Stomach (tissue), 8 donors: ENCODE measurements at regions not wholly inside any gene's neighbourhood (a gene's known extent, or its start where the extent isn't known, plus 50 kb on each side); places are given as distances from the start of the nearest gene placed in this dataset.

ENCODE experiments used
- DNase-seq, 2 donors: peaks; one replicate each; pipeline versions ENCODE4 v3.0.0 to v3.0.0-alpha.2; 2013 to 2019
- H3K27ac ChIP-seq, 5 donors: fragments of 200-600 bp in 4 of 5; sonication (generic) in 4 of 5; one replicate each; pipeline ENCODE4 v1.5.1; 2013 to 2019; ENCODE audit warnings: mild to moderate bottlenecking in 1 of 5, moderate library complexity in 1 of 5
- H3K27me3 ChIP-seq, 3 donors: fragments of 200-600 bp; sonication (generic); one replicate each; pipeline ENCODE4 v1.5.1; 2017 to 2019; ENCODE audit warnings: mixed run types in 1 of 3
- H3K36me3 ChIP-seq, 4 donors: fragments of 200-600 bp; sonication (generic); 1 replicate in 3 of 4; 2 replicates in 1 of 4; pipeline ENCODE4 v1.5.1; 2016 to 2019
- H3K4me1 ChIP-seq, 4 donors: fragments of 200-600 bp; sonication (generic); one replicate each; pipeline ENCODE4 v1.5.1; 2016 to 2019
- H3K4me3 ChIP-seq, 4 donors: fragments of 200-600 bp; sonication (generic) in 3 of 4; one replicate each; pipeline ENCODE4 v1.5.1; 2016 to 2019; ENCODE audit warnings: mild to moderate bottlenecking in 1 of 4
- H3K9me3 ChIP-seq, 4 donors: fragments of 200-600 bp; sonication (generic); one replicate each; pipeline ENCODE4 v1.5.1; 2016 to 2019
- EP300 ChIP-seq: sonication (generic); formaldehyde crosslinking; IDR thresholded peaks from one replicate; pipeline ENCODE4 v1.6.1; 2017; ENCODE audit warnings: antibody characterized with exemption
- POLR2A ChIP-seq, 4 donors: fragments of 450-650 bp; IDR thresholded peaks; one replicate each; pipeline ENCODE4 v1.6.1; 2016; ENCODE audit warnings: antibody characterized with exemption in 4 of 4, control low read depth in 2 of 4, mild to moderate bottlenecking in 1 of 4, moderate library complexity in 1 of 4
- POLR2AphosphoS5 ChIP-seq, 3 donors: sonication (generic); formaldehyde crosslinking; IDR thresholded peaks; one replicate each; pipeline ENCODE4 v1.6.1; 2016; ENCODE audit warnings: antibody characterized with exemption in 3 of 3
- WGBS, 5 donors: extraction: QIAGEN DNeasy Blood & Tissue Kit in 3 of 5; methylation state at CpG; one replicate each; pipeline versions ENCODE4 v1.1.5 to v1.1.7; 2013 to 2018; 5-methylcytosine and 5-hydroxymethylcytosine counted together
- intact Hi-C: fragments of 100-400 bp; cut with DNase I; formaldehyde crosslinking; loops from one replicate; pipeline ENCODE4 v1.15.1; 2023; ENCODE audit warnings: low total_unique reads
- TF ChIP-seq, protein P1 (sequence below), 7 experiments: fragments of 450-650 bp in 4 of 7; fragments of 200-600 bp in 3 of 7; sonication (generic) in 3 of 7; IDR thresholded peaks; one replicate each; pipeline ENCODE4 v1.5.1; 2016 to 2019; ENCODE audit warnings: antibody characterized with exemption in 7 of 7, control low read depth in 2 of 7, mild to moderate bottlenecking in 1 of 7
- donor health status: healthy with polysubstance abuse.
- donor health status: Bipolar disorder and iron deficiency.
- donor health status: healthy.

DNA sequence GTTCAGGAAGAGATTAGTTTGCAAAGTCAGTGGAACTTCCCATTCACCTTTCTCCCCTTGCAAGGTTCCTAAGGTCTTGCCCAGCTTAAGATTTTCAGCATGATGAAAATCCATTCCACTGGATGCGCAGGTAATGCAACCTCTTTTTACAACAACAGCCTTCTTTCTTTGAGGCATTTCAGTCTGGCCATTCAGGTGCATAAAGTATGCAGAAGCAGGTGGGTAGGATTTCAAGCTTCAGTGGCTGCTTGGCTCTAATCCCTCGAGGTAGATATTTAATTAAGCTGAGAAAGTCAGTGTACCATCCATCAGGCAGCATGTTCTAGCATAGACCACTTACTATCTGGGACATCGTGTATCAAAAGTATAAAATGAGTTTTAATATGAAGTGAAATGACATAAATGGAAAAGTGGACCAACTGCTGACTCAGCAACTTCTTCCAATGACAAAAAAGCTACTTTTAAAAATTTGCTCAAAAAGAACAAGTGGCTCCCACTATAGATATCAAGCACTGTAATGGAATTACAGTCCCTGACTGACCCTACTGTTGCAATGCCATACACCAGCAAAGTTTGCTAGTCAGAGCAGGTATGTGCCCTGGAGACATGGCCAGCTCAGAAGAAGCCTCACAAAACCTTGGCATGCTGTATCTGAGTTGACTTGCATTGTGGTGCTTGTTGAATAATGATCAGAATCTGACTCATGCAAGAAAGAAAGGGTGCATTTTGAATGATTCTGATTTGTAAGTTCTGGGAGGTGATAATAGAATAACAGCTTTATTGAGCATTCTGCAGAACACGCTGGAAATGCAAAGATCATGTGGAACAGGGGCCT lies 459.9 kb upstream of the MCTP2 start:
- Histone ChIP-seq H3K4me1 (no peaks in the 10 kb centered on the region), H3K9me3 (no peaks in the 10 kb centered on the region), H3K4me3 (no peak overlapping the region), H3K27me3 (peaks cover 0 to 3% (median 0%) of the 10 kb centered on the region in 3 donors), H3K27ac (no peak overlapping the region), H3K36me3 (no peaks in the 10 kb centered on the region)
- 73 to 78% (median 74%) methylated on average over 4 of the region's 4 CpGs for WGBS, 5 donors
- no peak for TF ChIP-seq POLR2AphosphoS5 (IDR thresholded peaks at IDR 0.05)
- no peak for DNase-seq
- intact Hi-C loops = no loop called here

DNA sequence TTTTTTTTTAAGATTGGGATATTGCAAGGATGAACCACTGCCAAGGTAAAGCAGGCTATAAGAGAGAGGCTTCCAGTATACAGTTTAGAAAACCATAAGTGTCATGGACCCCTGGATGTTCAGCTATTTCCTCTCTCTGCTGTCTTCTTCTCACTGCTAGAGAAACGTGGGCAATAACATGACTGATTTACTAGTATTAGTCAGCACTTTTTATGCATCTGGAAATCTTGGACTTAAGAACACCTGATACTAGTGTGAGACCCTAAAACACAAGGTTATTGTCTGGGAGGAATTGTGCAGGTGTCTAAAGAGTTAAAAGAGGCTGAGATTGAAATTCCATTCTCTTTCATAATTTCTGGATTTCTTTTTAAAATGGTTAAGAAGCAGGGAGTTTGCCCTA lies 460.6 kb upstream of the MCTP2 start:
- no peak overlapping the region for H3K4me3 ChIP-seq
- peaks cover 0 to 3% (median 0%) of the 10 kb centered on the region in 3 donors for H3K27me3 ChIP-seq
- TF ChIP-seq POLR2AphosphoS5 (IDR thresholded peaks at IDR 0.05) (no peak), POLR2A (IDR thresholded peaks at IDR 0.05) (no peak), EP300 (no peak)
- TF ChIP-seq, protein P1, sequence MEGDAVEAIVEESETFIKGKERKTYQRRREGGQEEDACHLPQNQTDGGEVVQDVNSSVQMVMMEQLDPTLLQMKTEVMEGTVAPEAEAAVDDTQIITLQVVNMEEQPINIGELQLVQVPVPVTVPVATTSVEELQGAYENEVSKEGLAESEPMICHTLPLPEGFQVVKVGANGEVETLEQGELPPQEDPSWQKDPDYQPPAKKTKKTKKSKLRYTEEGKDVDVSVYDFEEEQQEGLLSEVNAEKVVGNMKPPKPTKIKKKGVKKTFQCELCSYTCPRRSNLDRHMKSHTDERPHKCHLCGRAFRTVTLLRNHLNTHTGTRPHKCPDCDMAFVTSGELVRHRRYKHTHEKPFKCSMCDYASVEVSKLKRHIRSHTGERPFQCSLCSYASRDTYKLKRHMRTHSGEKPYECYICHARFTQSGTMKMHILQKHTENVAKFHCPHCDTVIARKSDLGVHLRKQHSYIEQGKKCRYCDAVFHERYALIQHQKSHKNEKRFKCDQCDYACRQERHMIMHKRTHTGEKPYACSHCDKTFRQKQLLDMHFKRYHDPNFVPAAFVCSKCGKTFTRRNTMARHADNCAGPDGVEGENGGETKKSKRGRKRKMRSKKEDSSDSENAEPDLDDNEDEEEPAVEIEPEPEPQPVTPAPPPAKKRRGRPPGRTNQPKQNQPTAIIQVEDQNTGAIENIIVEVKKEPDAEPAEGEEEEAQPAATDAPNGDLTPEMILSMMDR (IDR thresholded peaks at IDR 0.05) = no peak
- no peaks in the 10 kb centered on the region for H3K4me1 ChIP-seq
- H3K36me3 ChIP-seq = no peaks in the 10 kb centered on the region
- intact Hi-C loops = no loop called here
- DNase-seq = no peak
- no peak overlapping the region for H3K27ac ChIP-seq
- 35 to 46% (median 36%) methylated on average over 1 of the region's 1 CpG for WGBS, 5 donors
- no peaks in the 10 kb centered on the region for H3K9me3 ChIP-seq

DNA sequence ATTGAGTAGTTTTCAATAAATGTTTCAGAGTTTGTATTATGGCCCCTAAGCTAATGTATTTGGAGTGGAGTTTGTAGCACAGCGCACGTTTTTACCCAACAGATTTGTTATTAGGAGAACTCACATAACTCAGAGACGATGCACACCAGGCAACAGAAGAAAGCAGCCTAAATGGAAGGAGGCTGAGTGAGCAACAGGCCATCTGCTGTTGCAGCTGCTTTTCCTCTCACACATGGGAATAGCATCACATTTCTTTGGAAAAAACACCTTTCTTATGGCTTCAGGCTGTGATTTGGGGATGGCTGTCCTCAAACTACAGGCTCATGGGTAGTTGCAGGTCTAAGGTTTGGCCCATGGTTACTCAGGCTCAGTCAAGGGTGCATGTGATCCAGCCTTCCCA lies 469.3 kb upstream of the MCTP2 start:
- 78 to 87% (median 83%) methylated on average over 3 of the region's 3 CpGs for WGBS, 5 donors
- Histone ChIP-seq H3K4me3 (no peak overlapping the region), H3K27ac (no peak overlapping the region), H3K36me3 (no peaks in the 10 kb centered on the region), H3K9me3 (peaks cover 0 to 3% (median 0%) of the 10 kb centered on the region in 4 donors), H3K4me1 (no peaks in the 10 kb centered on the region), H3K27me3 (no peaks in the 10 kb centered on the region)
- intact Hi-C loops = no loop called here
- no peak for DNase-seq
- TF ChIP-seq POLR2A (IDR thresholded peaks at IDR 0.05) (no peak), POLR2AphosphoS5 (IDR thresholded peaks at IDR 0.05) (no peak), EP300 (no peak)
- TF ChIP-seq, protein P1 (IDR thresholded peaks at IDR 0.05) = no peak

DNA sequence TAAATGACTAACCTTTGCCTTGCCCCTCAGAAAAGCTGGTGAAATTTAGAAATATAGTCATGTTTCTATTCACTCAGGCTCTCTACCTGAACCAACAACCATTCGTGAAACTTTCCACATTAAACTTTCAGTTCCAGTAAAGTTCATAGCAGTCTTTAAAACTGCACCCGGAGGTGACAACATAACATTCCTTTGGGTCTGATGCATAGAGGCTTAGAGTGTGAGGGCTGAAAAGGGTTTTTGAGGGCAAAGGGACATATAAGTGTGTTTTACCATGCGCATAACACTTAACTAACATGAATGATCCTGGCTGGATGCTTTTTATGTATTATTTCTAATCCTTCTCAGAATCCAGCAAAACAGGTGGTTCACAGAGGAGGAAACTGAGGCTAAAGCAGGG lies 471.7 kb upstream of the MCTP2 start:
- no peak overlapping the region for H3K4me3 ChIP-seq
- H3K27ac ChIP-seq = no peak overlapping the region
- 57 to 77% (median 70%) methylated on average over 3 of the region's 3 CpGs for WGBS, 5 donors
- no peak for DNase-seq
- H3K9me3 ChIP-seq = peaks cover 0 to 4% (median 0%) of the 10 kb centered on the region in 4 donors
- intact Hi-C loops = no loop called here
- no peaks in the 10 kb centered on the region for H3K27me3 ChIP-seq
- H3K4me1 ChIP-seq = no peaks in the 10 kb centered on the region
- TF ChIP-seq POLR2A (IDR thresholded peaks at IDR 0.05) = no peak
- no peak for TF ChIP-seq POLR2AphosphoS5 (IDR thresholded peaks at IDR 0.05)
- TF ChIP-seq, protein P1 (IDR thresholded peaks at IDR 0.05) = no peak
- no peak for TF ChIP-seq EP300
- H3K36me3 ChIP-seq = no peaks in the 10 kb centered on the region

DNA sequence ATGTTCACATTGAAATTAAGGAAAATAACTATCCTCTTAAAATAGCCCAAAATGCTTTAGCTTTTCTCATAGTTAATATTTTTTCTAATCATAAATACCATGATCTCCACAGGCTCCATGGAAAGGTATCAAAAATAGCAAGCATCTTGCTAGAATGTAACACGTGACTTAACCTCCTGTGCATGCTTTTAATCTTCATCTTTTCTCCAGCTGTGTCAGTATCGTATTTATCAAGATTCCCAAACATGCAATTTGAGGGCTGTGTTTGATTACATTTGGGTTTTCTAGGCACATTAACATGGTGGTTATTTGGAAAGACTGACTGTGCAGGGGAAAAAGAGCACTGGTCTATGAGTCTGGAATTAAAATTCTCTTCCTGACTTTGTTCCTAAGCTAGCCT lies 472.5 kb upstream of the MCTP2 start:
- WGBS, 5 donors = 57 to 74% (median 66%) methylated on average over 2 of the region's 2 CpGs
- no peak for DNase-seq
- Histone ChIP-seq H3K27ac (no peak overlapping the region), H3K4me3 (no peak overlapping the region), H3K36me3 (no peaks in the 10 kb centered on the region), H3K9me3 (peaks cover 0 to 4% (median 0%) of the 10 kb centered on the region in 4 donors), H3K27me3 (no peaks in the 10 kb centered on the region), H3K4me1 (no peaks in the 10 kb centered on the region)
- TF ChIP-seq, protein P1 (IDR thresholded peaks at IDR 0.05) = no peak
- no peak for TF ChIP-seq POLR2AphosphoS5 (IDR thresholded peaks at IDR 0.05)
- no peak for TF ChIP-seq EP300
- TF ChIP-seq POLR2A (IDR thresholded peaks at IDR 0.05) = no peak
- intact Hi-C loops = no loop called here
